ENCODE measurements at regions not wholly inside any gene's neighbourhood (a gene's known extent, or its start where the extent isn't known, plus 50 kb on each side); places are given as distances from the start of the nearest gene placed in this dataset.

GRCh38 chr9:29882767-29883166, 2309.5 kb upstream of the C9orf72 start (continued):
- TF ChIP-seq CHD7 (IDR thresholded peaks at IDR 0.05; ENCODE audit: insufficient replicate concordance, low read length) = no peak
- TF ChIP-seq CEBPB (IDR thresholded peaks at IDR 0.05; ENCODE audit: low read depth, low read length) = no peak
- TF ChIP-seq KDM1A (IDR thresholded peaks at IDR 0.05; ENCODE audit: borderline replicate concordance, low read length) = no peak
- no peak for TF ChIP-seq TEAD4 (IDR thresholded peaks at IDR 0.05; ENCODE audit: low read depth, low read length)
- TF ChIP-seq USF2 (IDR thresholded peaks at IDR 0.05; ENCODE audit: low read length) = no peak
- no peak for TF ChIP-seq TAF1 (IDR thresholded peaks at IDR 0.05; ENCODE audit: low read depth, low read length)
- no peak for TF ChIP-seq RFX5 (IDR thresholded peaks at IDR 0.05; ENCODE audit: borderline replicate concordance, low read depth, low read length)
- no peak for TF ChIP-seq POU5F1 (IDR thresholded peaks at IDR 0.05; ENCODE audit: low read depth, low read length)
- TF ChIP-seq GTF2F1 (IDR thresholded peaks at IDR 0.05; ENCODE audit: borderline replicate concordance, low read depth, low read length) = no peak
- no peak for TF ChIP-seq ZNF274 (IDR thresholded peaks at IDR 0.05; ENCODE audit: borderline replicate concordance, extremely low read depth, low read length)
